Hepatic stellate cell (primary cell): ENCODE measurements at regions not wholly inside any gene's neighbourhood (a gene's known extent, or its start where the extent isn't known, plus 50 kb on each side); places are given as distances from the start of the nearest gene placed in this dataset.

Experiments used
- DNase-seq: peaks from one replicate; pipeline ENCODE4 v3.0.0; 2011; ENCODE audit warnings: low spot score

DNA sequence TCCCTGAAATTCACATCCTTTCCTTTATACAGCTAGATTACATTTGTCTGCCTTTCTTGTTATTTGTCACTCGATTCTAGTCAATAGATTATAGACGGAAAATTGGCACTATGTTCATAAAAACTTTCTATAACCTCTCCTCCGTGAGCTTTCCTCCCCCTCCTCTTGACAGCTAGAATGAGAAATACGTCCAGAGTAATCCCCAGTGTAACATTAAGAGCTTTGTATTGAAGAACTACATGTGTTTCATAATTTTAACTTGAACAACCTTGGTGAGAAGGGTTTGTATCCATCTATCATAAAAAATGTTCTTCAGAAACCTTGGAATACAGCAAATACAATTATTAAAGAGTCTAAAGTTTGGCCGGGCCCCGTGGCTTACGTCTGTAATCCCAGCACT, 1707.4 kb downstream of the PCDH7 start:
- no peak for DNase-seq

DNA sequence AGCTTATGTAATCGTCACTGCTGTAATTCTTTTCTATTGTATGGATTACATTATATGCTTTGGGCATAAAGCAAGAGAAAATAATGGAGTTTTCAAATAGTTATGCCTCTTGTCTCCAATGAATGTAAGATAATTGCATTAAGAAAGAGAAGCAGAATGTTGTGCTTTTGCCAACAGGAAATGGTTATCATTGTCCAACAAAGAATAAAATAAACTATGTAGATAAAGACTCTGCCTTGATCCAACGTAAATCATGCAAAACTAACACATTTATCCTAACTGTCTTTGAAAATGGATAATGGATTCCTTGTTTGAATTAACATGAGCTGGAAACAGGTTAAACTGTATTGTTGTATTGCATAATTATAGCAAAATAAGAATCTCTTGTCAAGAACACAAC, 1709.0 kb downstream of the PCDH7 start:
- DNase-seq, result no peak

DNA sequence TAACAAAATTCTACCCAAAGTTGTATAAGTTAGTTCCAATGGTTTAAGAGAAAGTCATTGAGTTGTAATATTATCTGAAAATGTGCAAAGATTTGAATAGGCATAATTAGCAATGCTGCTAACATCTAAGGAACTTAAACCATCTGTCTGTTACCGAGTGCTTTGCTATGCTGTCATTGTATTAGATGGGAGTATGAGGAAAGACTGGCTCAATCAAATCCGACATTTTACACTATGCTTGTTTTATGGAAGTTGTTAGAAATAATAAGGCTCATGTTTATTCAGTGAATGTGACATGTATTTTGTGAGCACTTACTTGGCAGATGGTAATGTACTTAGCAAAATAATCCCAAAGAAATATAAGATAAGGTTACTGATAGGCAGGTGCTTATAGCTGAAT, 1715.1 kb downstream of the PCDH7 start:
- DNase-seq, result no peak

DNA sequence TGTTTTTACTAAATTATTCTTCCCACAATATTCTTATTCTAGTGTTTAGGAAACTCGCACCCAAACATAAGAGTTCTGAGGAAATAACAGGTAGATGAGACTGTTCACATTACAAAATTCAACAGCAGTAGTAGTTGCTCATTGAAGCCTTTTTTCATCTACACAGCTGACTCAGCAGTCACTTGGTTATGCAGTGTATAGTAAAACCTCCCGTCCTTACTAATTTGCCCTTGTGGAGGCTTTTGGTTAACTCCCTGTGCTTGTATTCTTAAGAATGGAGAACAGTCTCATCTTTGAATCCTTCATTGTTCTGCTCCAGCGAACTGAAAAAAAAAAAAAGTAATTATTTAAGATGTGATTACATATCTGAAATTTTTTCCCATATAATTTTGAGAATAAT, 1716.6 kb downstream of the PCDH7 start:
- no peak for DNase-seq

GRCh38 chr4:32440391-32440790, 1720.2 kb downstream of the PCDH7 start:
- DNase-seq, result no peak

GRCh38 chr4:32454482-32454881, 1734.3 kb downstream of the PCDH7 start:
- DNase-seq, result no peak

DNA sequence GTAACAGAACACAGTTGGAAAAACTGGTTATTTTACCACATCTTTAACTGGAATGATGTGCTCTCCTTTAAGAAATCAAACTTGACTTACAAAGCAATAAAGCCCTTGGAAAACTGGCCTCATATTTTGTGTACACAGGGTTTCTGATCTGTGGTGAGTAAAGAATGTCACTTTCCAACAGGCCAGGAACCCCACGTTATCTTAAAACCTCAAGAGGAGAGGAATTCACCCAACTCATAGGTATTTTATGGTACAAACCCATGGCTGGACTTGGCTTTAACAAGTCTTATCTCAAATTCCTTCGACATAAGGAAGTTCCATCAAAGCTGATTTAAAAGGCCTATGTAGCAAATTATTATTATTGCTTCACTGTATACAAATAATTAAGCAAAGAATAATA, 1735.1 kb downstream of the PCDH7 start:
- no peak for DNase-seq

GRCh38 chr4:32460972-32461371, 1740.8 kb downstream of the PCDH7 start:
- no peak for DNase-seq

DNA sequence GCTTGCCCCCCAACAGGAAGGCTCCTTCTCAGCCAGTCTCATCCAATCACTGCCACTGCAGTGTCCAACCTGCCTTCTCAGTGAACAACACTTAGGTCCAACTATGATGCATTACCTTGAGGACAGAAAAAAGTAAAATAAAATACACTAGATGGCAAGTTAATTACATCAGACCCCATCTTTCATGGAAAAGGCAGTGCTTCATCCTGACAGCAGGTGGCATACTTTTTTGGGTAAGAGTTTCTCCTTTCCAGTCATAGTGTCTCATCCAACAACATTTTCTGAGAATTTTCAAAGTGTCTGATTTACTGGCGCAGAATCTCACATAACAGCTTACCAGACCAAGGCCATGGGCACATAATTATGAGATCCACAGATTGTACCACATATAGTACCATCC, 1742.8 kb downstream of the PCDH7 start:
- no peak for DNase-seq

GRCh38 chr4:32470087-32470585, 1750.0 kb downstream of the PCDH7 start:
- no peak for DNase-seq

DNA sequence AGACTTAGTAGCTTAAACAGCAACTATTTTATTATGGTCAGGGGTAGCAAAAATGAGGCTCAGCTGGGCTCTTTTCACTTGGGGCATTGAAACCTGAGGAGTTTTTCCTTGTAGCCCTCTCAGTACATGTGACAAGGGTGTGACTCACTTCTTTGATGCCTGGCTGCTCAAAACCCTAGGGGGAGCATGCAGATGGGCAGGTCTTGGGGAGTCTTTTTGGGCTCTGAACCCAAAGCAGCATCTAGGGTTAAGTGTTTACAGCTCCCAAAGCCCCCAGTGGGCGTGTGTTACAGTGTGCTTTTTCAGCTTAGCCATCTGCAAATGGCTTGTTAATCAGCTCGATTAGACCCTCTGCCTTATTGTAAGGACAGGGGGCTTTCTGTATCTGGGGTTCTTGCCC, 1752.7 kb downstream of the PCDH7 start:
- no peak for DNase-seq

GRCh38 chr4:32475710-32476109, 1755.5 kb downstream of the PCDH7 start:
- no peak for DNase-seq

DNA sequence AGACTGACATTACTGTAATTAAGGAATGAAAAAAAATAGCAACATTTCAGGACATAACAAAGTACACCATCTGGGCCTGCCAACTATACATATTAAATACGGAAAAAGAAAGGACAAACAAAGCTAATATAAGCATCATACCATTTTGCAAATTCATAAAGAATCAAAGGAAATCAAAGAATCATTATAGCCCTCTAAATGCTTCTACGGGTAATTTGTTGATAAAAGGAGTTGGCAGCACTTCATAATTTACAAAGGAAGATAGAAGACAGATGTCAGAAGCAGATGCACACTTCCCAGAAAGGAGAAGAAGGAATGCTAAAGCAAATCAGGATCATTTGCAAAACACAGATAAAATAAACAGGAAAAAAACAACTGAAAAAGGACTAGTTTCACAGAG, 1757.3 kb downstream of the PCDH7 start:
- no peak for DNase-seq

- DNase-seq, result no peak
Measured at GRCh38 chr4:32485956-32486355, 1765.8 kb downstream of the PCDH7 start.

- DNase-seq, result no peak
Measured at GRCh38 chr4:32488690-32489089, 1768.5 kb downstream of the PCDH7 start.

DNA sequence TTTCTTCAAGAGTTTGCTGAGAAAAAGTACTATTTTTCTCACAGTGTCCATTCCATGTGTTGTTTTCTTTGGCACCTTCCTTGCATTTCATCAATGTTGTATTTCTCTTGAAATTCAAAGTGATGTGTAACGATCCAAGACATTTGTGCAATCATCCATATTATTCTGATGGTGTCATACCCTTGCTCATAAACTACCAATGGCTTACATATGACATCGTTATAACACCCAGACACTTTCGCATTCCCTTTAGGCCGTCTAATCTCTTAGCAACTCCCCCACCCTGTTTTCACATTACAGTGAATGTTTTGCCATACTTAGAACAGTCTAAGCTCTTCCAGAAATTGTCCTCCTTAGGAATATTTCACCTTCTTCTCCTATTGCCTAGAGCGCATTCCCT, 1779.0 kb downstream of the PCDH7 start:
- DNase-seq, result no peak

DNA sequence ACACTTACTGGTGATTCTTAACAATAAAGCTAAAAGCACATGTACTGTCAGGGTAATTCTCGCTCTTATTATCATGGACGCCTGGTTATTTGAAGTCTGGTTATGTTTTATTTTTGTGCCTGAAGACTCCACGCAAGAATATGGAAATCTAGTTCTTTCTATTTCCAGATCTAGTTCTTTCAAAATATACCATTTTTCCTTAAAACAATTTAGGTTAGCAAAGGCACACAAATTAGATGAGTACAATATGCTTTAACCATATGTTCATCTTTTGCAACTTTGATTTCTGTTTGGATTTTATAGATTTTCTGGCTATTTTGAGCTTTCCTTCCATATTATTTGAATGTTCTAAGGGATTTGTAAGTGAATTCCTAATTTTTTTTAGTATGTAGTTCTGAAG, 1783.1 kb downstream of the PCDH7 start:
- DNase-seq, result no peak

- DNase-seq, result no peak
Measured at GRCh38 chr4:32506067-32506466, 1785.9 kb downstream of the PCDH7 start.

GRCh38 chr4:32519060-32519459, 1798.9 kb downstream of the PCDH7 start:
- DNase-seq, result no peak

- DNase-seq, result no peak
Measured at GRCh38 chr4:32525420-32525819, 1805.3 kb downstream of the PCDH7 start.

GRCh38 chr4:32544846-32545245, 1824.7 kb downstream of the PCDH7 start:
- no peak for DNase-seq

DNA sequence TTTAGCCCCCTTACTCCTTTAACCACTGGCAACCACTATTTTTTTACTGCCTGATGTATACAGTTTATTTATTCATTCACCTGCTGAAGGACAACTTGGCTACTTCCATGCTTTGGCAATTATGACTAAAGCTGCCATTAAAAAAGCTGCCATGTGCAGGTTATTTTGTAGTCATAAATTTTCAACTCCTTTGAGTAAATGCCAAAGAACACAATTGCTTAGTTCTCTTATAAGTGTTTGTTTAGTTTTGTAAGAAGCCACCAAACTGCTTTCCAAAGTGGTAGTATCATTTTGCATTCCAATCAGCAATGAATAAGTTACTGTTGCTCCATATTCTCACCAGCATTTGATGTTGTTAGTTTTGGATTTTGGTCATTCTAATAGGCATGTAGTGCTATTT, 1831.8 kb downstream of the PCDH7 start:
- no peak for DNase-seq

- no peak for DNase-seq
Measured at GRCh38 chr4:32560306-32560705, 1840.1 kb downstream of the PCDH7 start.

DNA sequence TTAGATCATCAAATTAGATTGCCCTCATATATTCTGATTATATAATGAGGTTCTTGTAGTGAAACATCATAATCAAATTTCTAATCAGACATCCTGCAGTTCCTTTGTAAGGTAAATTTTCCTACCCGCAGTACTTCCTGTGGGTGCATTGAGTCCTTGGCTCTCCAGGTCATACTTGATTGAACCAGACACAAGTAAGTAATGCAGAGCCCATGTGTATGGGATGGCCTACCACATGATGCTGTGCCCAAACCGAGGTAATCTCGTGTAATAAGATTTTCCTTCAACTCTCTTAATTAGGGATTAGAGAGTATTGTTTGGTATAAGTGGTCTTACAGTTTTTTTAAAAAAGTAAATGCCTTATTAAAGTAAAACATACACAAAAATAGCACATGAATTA, 1841.8 kb downstream of the PCDH7 start:
- no peak for DNase-seq

DNA sequence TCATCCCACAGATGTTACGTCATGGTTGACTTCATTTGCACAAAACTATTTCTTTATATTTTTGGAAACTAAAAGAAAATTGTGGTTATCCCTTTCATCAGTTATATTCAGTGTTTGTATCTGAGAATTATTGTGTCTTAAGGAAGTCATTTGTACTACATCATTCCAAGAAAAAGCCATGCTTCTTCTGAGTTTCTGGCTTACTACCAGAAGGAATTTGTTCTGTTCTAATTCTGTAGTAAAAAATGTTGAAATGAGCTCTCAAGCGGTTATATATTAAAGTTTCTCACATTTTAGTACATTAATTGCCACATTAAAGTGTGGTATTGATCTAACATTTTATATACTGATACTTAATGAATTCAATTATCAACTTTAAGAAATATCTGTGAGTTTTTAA, 1844.5 kb downstream of the PCDH7 start:
- no peak for DNase-seq
